GM18499 (cell line): ENCODE measurements at regions not wholly inside any gene's neighbourhood (a gene's known extent, or its start where the extent isn't known, plus 50 kb on each side); places are given as distances from the start of the nearest gene placed in this dataset.

Source experiments
- ATAC-seq: cut with Tn5 transposase; IDR thresholded peaks from one replicate; pipeline ENCODE4 v1.9.1; 2021; ENCODE audit warnings: moderate number of reproducible peaks; ENCODE audit not compliant: insufficient read depth, unreplicated experiment

GRCh38 chr5:124692950-124693349 lies 53.5 kb downstream of the ZNF608 start:
- no peak for ATAC-seq

GRCh38 chr5:124692324-124692723 lies 54.1 kb downstream of the ZNF608 start:
- no peak for ATAC-seq

DNA sequence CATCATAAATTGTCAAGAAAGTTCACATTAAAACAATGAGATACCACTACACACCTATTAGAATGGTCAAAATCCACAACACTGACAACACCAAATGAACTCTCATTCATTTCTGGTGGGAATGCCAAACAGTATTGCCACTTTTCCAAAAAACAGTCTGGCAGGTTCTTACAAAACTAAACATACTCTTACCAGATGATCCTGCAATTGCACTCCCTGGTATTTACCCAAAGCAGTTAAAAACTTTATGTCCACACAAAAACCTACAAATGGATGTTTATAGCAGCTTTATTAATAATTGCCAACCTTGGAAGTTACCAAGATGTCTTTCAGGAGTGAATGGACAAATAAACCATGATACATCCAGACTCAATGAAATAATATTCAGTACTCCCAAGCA lies 56.8 kb downstream of the ZNF608 start:
- no peak for ATAC-seq

GRCh38 chr5:124686239-124687004 lies 60.0 kb downstream of the ZNF608 start:
- ATAC-seq = no peak

DNA sequence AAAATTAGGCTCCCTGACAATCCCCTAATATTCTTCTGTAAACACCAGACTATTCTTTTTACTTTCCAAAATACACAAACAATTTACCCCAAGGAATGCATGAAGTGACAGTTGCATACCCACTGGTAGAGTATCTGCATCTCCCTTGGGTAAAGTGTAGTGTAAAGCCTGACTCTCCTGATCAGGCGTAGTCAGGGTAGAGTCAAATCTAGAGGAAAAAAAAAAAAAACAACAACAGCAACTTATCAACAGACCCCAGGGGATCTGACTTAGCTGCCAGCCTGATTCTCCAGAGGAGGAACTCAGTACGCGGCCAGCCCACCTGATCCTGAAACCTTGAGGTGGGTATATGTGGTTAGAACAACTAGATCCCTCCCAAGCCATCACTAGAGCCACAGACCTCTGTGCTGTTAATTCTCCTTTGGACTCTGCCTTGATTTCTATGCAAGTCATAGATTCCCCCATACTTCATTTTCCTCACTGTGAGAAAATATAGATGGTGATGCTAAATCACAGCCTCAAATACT lies 61.0 kb downstream of the ZNF608 start:
- no peak for ATAC-seq

GRCh38 chr5:124683917-124684555 lies 62.4 kb downstream of the ZNF608 start:
- no peak for ATAC-seq

GRCh38 chr5:124679578-124680199 lies 66.8 kb downstream of the ZNF608 start:
- no peak for ATAC-seq

DNA sequence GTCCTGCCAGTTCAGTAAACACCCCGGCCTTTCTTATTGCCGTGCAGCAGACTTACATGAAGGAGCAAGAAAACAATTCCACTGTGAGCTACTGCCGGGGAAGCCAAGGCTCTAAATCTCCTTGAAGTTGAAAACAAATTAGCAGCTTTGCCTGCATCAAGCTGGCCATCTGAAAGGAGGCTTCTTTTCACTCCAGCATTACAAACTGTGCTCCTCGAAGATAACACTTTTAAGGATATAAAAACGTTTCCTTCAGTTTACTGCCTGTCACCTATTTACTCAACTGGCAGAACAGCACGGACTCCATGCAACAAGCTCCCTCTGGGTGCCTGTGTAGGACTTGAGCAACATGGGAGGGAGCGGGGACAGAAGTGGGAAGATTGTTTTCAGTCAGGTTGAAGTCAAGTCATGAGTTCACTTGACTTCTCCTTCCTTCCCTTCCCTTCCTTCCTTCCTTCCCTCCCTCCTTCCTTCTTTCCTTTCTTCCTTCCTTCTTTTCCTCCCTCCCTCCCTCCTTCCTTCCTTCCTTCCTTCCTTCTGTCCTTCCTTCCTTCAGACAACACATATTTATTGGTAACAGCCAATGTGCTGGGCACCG lies 67.4 kb downstream of the ZNF608 start:
- no peak for ATAC-seq

GRCh38 chr5:124678468-124678867 lies 68.0 kb downstream of the ZNF608 start:
- no peak for ATAC-seq

DNA sequence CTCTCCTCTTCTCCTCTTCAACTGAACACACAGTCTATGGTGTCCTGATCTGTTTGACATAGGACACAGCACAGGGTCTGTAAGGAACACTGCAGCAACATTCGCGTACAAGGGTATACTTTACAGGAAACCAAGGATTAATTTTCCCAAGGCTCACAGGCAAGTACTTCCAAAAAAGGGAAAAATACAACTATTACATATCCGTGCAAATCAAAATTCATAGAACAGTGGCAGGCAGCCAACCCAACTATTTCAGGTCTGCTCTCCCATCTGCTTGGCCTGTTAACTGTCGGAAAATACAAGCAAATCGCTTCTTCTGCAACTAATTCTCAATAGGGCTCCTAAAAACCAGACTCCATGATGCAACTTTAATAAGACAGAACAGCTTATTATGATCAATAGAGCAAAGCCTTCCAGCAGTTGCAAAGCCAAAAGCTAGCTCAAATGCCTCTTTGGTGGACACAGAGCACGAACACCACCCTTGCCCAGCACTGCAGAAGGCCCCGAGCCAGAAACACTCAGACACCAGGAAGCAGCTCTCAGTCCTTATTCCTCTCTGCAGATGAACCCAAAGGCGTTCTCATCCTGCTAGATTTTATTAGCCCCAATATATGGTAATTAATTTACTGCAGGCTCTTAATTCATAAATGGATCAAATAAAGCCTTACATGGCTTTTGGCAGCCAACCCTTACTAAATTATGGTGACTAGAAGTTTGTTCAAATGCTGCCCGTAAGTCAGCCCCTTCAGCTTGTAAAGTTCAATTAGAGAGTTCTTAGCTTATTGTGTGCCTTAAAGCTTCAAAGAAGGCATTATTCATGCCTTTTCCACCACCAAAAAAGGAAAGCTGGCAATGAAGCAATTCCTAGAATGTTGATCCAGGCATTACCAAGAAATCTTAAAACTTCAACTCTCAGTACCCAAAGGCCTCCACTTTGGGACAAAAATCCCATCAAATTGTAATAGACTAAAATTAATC lies 68.8 kb downstream of the ZNF608 start:
- no peak for ATAC-seq

- ATAC-seq = no peak
Observed at GRCh38 chr5:124675931-124676846, 70.2 kb downstream of the ZNF608 start.

GRCh38 chr5:124671193-124671592 lies 75.2 kb downstream of the ZNF608 start:
- no peak for ATAC-seq

DNA sequence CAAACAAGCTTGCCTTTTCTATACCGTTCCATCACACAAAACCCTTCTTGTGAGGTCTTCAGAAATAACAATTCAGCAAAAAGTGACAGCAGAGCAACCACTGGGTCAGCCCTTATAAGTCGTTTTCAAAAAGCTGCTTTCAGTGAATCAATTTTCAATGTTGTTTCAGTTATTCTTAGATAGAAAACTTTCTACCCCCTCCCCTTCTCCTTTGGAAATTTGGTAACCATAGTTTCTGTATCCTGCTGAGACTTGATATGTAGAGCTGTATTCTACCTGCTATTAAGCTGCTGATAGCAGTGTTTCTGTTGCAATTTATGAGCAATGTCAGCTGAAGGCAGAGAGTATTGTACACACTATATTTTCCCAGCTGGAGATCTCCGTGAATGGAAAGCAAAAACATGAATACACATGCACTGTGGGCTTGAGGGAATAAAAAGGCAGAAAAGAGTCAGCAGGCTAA lies 75.7 kb downstream of the ZNF608 start:
- ATAC-seq = no peak

DNA sequence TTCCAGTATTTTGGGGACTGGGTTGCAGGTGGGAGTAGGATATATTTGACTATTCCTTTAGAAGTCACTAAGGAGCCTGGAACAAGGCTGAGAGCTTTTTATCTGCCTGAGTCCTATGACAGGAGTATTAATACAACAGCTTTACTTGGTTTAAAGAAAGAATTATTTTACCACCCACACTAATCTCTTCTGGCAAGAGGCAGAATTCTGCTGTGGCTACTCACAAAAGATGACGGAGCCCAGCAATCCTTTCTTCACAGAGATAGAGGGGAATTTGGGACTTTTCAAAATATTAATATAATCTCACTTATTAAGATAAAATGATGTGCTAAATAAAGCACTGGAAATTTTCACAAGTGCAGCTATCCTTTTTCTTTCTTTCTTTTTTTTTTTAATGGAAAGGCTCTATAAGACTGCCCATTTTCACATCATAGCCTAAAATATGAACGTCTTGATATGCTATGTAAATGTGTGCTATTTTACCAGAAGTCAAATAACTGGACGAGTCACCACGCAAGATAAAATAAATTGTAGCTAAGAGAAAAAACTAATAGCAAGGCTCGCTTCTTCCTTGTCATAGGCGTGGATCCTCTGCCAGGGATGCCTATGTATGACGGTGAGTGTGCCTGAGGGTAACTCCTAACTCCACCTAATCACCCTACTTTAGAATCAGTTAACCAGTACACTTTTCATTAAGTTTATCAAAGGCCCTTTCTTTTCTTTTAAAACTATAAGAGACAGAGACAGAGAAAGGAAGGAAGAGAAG lies 76.3 kb downstream of the ZNF608 start:
- no peak for ATAC-seq

DNA sequence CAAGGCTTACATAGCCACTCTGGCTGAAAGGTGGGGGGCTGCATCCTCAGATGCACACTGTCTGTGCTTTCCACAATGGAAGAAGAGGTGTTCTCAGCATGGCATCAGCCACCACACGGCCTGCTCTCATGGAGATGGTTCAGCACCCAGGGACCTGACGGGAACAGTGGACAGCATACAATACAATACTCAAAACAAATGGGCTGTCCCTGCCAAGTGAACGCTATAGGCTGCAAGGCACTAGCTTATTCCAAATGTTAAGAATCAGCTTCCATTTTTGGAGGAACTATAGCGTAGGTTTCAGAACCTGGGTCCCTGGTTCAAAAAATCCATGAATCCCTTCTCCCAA lies 77.2 kb downstream of the ZNF608 start:
- ATAC-seq = no peak

- no peak for ATAC-seq
Observed at GRCh38 chr5:124668353-124669299, 77.8 kb downstream of the ZNF608 start.

DNA sequence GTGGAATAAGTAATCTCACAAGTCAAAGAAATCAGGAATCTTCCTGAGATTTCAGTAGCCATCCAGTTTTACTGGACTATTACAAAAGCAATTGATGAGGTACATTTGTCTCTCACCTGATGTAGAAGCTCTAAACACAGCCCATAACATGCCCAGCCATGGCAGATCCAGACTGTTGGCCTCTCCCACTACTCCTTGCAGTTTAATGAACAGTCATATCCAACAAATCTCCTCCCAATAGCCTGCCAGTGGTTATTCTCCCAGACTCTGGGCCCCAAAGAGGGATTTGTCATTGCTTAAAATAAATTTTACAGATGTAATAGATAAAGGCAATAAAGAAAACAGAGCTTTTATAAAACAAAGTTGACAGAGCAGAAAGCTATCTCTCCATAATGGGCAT lies 80.8 kb downstream of the ZNF608 start:
- no peak for ATAC-seq
